ENCODE measurements at regions not wholly inside any gene's neighbourhood (a gene's known extent, or its start where the extent isn't known, plus 50 kb on each side); places are given as distances from the start of the nearest gene placed in this dataset.
"Not testable (repeated sequence)": the region's sequence is repeated elsewhere in the genome, so short reads cannot be mapped to it uniquely, and the experiment has no call there.

DNA sequence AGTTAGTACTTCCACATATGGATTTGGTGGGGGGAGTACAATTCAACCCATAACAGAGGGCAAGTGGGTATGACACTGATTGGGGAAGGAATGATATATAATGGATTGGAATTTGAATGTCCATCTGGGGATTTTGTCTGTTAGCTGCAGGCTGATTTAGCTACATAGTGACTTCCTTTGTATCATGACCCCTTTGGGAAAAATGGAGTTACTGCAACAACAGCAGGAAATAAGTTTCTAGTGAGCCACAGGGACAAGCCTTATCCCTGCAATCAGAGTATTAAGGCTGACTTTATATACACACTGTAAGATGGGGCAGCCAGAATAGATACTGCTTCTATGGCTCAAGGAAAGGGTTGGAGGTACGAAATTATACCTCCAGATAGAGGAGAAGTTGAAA lies 404.4 kb upstream of the MEIS1 start:
- ATAC-seq (no peak), DNase-seq (no peak)

DNA sequence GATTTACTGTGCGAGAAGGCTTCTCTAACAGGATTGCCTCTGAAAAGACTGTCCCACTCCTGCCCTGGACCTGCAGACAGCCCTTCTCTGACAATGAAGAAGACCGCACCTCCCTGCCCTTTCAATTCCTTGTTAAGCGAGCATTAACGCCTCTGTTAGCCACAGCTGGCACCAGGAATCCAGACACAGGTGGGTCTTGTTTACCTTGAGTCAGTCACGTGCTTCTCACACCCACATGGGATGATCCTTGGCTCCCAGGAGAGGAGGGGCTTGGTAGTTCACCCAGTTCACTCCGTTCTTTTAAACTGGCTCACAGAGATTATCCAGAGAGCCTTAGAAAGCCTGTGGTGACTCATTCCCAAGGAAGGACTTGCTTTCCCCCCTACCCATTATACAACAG lies 410.5 kb upstream of the MEIS1 start:
- DNase-seq (no peak), ATAC-seq (no peak)

DNA sequence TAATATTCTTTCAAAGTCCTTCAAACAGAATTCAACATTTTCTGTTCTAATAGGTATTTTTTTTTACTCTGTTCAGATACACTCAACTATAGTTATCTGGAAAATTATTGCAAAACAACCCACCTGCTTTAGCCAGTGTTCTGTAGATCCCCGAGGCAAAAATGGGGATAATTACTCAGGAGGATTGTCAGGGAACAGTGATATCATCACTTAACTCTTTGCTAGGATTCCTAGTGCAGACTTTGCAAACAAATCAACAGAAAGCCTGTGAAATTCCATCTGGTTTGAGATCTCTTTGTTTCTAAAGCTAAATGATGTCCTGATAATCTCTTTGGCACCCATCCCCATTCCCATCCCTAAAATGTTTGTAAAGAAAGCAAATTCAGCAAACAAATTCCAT lies 413.6 kb upstream of the MEIS1 start:
- DNase-seq (no peak), ATAC-seq (no peak)

DNA sequence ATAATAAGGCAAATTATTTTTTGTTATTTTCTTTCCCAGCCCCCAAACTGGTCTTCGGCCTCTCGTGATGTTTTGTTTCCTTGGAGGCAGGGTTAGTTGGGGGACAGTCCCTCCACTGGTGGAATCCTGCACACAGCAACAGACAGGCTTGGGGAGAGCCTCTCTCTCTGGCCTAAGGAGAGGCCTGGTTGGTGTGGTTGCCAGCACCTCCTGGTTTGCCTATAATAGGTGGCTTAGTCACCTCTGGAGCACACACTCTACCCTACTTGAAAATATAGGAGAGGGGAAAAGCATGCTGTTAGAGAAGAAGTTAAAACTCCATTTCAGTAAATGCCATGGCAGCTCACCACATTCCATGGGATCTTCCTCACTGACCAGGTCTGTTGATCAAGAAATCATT lies 417.2 kb upstream of the MEIS1 start:
- ATAC-seq = no peak
- no peak for DNase-seq

DNA sequence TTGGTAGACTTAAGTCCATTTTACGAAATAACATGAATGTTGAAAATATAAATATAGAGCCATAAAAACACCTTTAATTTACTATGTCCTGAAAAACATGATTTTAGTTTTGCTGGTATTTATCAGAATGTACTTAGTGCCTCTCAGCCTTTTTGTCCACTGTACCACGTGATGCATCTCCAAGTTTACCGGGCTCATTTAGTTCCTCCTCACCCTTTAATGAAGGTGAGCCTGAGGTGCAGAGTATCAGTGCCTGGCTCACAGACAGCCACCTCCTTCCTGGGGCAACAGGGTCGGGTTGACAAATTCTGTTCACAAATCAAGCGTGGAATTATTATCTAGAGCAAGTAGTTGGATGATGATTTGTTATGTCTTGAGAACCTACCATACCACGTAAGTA lies 420.5 kb upstream of the MEIS1 start:
- DNase-seq (no peak), ATAC-seq (no peak)

DNA sequence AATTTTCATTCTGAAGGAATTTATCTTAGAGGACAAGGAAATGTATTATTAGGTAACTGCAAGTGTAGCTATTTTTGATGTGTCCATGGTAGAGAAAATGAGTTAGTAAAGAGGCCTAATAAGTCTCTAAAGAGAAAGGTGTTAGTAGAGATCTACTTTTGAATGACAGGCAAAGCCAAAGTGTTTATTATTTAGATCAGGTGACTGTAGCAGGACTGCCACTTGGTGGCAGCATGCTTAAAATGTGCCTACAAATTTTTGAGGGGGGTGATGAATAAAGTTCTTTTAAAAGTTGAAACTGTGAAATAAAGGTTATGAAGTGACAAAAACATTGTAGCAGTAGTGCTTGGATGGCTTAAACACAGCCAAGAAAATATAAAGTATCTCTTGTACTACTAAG lies 421.5 kb upstream of the MEIS1 start:
- DNase-seq = no peak
- no peak for ATAC-seq

DNA sequence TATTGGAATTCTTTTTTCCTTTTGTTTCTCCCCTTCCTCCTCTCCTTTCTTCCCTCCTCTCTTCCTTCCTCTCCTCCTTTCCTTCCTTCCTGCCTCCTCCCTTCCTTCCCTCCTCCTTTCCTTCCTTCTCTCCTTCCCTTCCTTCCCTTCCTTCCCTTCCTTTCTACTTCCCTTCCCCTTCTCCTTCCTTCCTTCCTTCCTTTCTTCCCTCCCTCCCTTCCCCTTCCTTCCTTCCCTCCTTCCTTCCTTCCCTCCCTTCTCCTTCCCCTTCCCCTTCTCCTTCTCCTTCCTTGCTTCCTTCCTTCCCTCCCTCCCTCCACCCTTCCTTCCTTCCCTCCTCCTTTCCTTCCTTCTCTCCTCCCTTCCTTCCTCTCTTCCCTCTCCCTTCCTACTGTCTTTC lies 431.0 kb upstream of the MEIS1 start:
- ATAC-seq (no peak), DNase-seq (no peak)

DNA sequence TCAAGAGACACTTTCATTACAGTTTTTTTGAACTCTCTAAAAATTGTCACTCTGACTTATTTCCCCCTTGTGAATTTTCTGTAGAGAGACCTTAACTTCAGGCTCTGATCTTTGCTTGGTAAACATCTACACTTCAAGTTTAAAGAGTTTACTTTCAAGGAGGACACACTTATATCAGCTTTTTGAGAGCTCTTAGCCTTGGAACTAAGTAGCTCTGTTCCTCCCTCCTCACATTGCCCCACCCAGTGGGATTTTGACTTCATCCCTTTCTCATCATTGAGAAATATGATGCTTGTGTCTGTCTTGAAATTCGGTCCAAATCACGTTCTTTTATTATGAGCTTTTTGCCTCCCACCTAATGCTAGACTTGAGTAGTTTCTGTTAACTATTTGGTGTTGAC lies 433.4 kb upstream of the MEIS1 start:
- DNase-seq = no peak
- ATAC-seq = no peak

DNA sequence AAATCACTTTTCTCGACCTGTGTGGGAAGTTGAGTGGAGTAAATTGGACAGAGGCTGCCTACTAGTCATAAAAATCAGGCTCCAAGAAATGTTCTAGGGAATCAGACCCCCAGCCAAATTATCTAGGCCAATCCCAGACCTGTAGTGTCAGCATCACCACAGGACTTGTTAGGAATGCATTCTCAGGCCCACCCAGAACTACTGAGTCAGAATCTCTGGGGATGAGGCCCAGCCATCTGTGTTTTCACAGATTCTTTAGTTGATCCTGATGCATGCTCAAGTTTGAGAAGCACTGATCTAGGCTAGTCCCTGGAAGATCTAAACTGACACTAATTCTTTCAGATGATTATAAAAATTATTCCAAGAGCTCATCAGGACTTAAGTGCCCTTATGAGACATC lies 434.0 kb upstream of the MEIS1 start:
- ATAC-seq (no peak), DNase-seq (no peak)

DNA sequence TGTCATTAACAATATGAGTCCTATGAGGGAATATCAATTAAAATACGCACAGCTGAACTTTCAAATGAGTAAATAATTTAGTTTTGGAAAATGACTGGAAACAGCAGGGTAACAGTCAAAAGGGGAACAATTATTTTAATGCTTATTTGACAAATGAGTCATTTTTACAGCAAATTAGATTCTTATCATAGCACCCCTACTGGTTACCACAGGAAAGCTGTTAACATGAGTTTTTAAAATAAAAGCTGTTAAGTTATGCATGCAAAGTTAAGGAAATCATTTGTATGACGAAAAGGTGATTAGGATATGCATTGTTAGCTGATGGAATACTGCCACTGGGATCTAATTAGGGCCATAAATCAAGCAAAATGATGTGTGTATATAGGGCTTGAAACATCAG lies 435.1 kb upstream of the MEIS1 start:
- ATAC-seq = no peak
- DNase-seq = no peak

DNA sequence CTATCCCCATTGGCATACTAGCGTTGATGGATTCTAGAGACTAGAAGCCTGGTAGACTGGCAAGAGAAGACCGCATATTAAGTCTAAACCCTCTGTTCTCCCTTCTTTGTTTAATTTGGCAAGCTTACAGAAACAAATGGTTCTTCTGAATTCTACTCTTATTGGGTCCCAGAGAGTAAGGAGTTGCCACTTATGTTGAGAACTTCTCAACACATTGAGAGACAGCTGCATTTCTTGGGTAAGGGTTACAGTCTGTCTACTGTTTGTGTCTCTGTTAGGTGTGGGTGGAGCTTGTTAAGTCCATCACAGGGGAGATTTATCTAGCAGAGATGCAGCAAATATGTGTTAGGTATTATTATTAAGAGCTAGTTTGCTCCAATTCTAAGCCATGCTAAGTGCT lies 435.8 kb upstream of the MEIS1 start:
- ATAC-seq (no peak), DNase-seq (no peak)

DNA sequence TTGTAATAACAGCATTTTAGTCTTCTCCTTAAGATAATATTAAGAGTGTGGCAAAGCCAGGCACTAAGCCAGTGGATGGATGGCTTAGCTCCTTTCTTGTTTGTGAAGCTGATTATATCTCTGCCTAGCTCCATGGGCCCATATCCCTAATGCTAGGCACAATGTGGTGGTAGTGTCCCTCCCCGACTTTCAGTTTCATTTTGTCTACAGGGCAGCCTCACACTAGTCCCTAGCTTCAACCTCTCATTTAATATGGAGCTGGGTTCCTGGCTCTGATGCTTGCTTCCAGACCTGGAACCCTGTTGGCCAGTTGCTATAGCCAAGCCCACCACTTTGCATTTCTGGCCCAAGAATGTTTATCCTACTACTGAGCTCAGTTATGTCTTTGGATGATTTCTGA lies 437.0 kb upstream of the MEIS1 start:
- ATAC-seq (no peak), DNase-seq (no peak)

DNA sequence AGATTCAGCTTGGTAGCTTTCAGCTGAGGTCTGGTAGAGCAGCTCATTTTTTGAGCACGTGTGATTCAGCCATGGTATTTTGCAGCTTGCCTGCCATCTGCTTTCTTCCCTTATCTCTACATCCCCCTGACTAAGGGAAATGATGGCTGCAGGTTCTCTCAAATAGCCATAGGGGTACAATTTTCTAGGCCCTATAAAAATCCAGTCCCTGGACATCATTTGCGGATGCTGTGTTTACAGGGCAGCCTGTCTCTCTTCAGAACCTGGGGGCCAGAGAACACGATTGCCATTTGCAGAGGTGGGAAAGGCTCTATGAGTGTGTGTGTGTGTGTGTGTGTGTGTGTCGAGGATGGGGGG lies 442.7 kb upstream of the MEIS1 start:
- DNase-seq = no peak
- no peak for ATAC-seq

DNA sequence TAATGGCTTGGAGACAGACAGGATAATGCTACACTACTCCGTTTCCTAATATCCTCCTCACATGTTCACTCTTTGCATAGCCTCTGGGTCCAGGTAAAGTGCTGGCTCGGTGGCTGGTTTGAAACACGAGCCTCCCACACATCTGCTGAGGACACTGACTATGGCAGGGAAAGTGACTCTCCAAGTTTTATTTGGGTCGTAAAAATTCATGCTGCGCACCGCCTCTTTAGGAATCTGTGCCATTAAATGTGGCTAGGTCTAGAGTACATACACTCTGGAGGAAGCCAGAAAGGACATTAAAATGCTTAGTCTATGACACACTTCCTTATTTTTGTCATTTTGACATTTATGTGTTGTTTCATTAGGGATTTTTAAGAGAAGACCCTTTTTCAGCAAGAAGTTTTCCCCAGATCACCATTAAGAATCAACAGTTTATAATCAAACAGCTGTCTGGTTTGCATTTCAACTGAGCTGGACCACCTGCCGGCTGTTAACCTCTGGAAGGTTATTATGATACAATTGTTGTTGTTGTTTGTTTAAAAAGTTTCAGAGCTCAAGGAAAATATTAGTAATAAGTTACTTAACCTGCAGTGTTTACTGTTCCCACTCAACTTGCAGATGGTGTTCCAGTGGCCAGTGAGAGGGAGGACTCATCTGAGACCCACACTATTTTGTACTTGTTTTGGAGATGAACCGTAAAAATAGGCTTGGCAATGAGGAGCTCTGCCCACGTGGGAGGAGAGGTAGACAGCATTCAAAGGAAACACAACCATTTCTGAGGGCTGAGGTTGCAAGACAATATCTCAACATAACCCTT lies 443.3 kb upstream of the MEIS1 start:
- DNase-seq (no peak), ATAC-seq (no peak)

DNA sequence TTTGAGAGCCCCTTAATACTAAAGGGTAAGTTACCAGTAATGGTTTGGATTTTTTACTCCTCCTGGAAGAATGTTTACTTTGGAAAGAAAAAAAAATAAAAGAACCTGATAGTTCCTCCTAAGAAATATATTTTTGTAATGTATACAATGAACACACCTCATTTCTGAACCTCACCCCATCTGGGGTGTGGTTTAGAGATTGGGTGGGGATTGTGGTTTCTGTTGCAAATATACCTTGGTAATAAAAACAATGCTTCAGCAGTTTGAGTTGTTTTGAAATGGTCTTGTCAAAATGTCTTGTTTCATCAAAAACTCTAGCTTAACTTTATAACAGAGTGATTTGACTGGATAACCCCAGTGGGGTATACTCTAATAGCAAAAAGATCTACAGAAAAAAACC lies 448.9 kb upstream of the MEIS1 start:
- no peak for ATAC-seq
- DNase-seq = no peak

DNA sequence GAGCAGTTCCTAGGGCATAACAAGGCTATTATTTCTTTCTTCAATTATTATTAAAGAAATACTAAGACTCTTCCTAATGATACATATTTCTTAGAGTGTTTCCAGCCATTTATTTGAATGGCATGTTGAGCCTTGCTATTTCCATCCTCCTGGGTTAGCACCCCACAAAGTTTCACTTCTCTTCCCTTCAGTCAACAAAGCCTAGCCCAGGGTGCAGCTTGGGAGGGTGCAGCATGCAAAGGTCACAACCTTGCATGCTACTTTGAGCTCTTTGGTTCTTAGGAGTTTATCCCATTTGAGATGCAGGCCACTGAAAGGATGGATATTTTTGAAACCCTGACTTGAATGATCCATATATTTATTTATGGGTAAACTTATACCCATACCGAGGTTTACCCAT lies 454.4 kb upstream of the MEIS1 start:
- ATAC-seq = no peak
- no peak for DNase-seq

DNA sequence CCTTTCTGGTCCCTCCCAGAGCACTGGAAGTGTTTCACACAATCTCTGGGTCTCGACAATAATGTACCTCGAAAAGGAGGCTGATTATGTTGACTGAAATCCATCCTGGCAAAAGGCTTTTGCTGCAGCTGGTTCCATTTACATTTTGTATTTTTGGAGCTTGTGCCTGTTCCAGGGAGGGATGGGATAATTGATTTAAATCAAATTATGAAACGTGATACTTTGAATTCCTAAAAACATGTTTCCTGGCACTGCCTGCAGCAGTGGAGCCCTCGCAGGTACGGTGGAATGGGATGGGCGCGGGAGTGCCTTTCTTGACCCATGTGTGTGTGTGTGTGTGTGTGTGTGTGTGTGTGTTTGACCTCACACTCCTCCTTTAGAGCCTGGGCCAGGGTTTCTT lies 455.5 kb upstream of the MEIS1 start:
- DNase-seq = no peak
- ATAC-seq = no peak

DNA sequence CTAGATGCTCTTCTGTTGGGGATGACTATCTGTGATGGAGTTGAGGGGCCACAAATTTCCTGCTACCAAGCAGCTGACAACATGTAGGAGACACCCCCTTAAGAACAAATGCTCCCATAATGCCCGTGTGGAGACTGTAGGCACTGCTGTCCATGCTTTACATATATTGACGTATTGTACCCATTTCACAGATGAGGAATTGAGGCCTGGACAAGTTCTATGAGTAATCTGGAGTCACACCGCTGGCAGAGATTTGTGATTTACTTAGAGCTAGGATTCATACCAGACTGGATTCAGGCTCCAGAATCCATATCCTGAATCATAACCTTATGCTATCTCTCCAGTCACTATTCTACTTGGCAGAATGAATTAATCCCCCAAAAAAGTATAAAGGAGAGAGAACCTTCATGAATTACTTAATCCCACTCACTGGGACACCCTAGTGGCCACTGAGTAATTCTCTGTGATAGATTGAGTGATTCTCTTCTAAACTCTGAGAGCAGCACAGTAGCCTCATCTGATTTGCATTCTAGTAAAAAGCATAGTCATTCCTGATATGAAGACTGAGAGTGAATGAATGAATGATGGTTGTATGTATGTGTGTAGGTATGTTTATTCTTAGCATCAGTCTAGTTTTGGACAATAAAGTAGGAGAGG lies 460.7 kb upstream of the MEIS1 start:
- DNase-seq = no peak
- no peak for ATAC-seq

DNA sequence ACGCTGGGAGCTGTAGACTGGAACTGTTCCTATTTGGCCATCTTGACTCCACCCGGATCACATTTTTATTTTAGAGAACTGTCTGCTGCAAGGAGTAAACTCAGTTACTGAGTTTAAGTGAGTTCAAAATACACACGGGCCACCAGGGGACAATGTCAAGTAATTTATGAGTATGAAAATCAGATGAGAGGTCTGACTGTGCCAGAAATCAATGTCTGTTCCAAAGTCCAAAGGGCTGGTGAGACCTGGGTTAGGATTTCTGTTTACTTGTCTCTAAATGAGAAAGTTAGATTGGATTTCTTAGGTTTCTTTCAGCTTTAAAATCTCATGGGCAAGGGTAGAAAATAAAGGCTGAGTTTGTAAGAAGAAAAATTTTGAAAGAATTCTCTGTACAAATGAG lies 465.8 kb upstream of the MEIS1 start:
- ATAC-seq = no peak
- DNase-seq = no peak

DNA sequence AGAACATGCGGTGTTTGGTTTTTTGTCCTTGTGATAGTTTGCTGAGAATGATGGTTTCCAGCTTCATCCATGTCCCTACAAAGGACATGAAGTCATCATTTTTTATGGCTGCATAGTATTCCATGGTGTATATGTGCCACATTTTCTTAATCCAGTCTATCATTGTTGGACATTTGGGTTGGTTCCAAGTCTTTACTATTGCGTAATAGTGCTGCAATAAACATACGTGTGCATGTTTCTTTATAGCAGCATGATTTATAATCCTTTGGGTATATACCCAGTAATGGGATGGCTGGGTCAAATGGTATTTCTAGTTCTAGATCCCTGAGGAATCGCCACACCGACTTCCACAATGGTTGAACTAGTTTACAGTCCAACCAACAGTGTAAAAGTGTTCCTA lies 471.6 kb upstream of the MEIS1 start:
- DNase-seq, ATAC-seq: not testable (repeated sequence)

DNA sequence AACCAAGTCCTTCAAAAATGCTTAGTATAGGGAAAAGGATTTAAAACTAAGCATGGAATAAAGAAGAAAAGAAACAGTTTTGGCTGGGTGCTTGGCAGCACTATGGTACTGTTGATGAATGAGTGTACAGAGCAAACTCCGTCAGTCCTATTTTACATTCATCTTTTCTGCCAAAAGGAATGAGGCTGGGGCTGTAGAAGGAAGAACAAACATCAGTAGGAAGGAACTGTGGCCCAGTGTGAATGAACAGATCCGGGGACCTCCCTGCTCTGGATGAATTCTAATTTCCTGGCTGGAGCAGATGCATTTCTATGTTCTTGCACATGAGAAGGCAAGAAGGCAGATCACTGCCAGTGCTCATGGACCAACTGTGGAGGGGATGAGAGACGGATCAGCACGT lies 474.0 kb upstream of the MEIS1 start:
- ATAC-seq = no peak
- DNase-seq = no peak

DNA sequence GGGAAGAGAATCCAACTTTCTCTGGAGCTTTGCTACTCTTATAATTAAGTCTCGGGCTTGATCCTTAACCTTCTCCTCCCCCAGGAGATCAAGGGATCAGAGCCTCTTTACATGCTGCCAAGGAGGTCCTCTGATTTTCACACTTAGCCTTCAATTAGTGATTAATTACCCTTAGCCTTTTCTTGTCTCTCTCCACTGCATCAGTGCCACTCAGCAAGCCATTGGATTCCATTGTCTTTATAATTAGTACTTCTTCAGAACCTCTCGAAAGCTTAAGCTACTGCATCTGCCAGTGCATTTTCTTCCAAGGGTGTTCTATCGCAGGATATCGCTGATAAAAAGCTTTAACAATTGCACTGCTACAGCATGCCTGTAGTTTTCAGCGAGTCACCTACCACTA lies 477.0 kb upstream of the MEIS1 start:
- DNase-seq = no peak
- ATAC-seq = no peak

DNA sequence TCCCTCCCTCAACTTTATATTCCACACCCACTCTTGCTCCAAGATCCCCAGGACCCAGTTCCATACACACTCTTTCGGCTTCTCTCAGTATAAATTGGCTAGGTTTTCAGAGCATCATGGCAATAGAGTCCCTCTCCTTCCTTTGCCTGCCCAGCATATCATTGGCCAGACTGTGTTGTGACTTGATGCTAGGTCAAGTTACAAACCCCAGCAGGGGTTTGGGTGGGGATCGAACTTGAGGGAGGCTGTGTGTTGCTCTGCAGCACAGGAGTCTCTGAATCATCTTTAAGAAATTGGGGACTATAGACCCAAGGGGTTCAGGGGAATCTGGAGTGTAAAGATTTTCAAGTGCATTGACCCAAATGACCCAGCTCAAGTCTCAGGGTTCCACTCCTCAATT lies 477.5 kb upstream of the MEIS1 start:
- ATAC-seq = no peak

DNA sequence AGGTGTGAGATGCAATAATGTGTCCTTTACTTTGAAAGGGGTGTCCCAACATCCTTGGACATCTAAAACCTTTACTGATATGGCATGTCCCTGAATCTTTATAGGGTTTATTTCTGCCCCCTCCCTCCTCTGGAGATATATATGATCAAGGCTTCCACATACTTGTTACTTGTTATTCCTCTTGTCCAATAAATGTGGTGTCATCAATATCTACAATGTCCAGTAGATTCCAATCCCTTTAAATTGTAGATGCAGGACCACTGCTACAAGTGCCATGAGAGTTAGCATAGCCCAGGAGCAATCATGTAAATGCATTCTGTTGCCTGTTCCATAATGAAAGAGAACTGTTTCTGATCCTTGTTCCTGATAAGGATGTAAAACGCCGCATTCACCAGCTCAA lies 479.7 kb upstream of the MEIS1 start:
- no peak for DNase-seq
- ATAC-seq = no peak

More for the DNA sequence above, 477.5 kb upstream of the MEIS1 start:
- DNase-seq = no peak

All from stimulated activated naive CD8-positive, alpha-beta T cell treated with anti-CD3 and anti-CD28 coated beads, Interleukin-15, Interleukin-2, amounts not matched to agents 100 U/mL and 50 U/mL, for 24 hours (primary cell).